ENCODE measurements at regions not wholly inside any gene's neighbourhood (a gene's known extent, or its start where the extent isn't known, plus 50 kb on each side); places are given as distances from the start of the nearest gene placed in this dataset.
"Not testable (repeated sequence)": the region's sequence is repeated elsewhere in the genome, so short reads cannot be mapped to it uniquely, and the experiment has no call there.

DNA sequence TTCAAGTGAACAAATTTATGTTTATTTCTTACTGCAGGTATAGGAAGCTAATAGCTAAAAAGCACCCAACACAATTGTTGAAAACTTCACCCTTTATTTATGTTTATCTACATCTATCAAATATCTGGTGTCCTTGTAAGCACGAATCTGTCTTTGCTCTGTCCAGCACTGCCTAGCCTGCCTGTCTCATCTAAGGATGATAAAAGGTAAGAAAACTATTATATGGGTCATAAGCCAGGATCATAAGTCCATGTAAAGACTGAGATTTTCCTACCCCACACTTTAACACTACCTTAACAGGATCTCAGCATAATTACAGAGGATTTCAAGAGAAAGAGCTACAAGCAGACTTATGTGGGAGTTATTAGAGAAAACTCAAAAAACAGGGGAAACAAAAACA lies 365.6 kb upstream of the TMEFF2 start:
- Histone ChIP-seq H3K9me3 (ENCODE audit: control insufficient read depth, low read length) (no peaks in the 10 kb centered on the region), H3K36me3 (ENCODE audit: control insufficient read depth, insufficient read depth, low read length) (no peaks in the 10 kb centered on the region), H3K27me3 (replicated peaks; ENCODE audit: control insufficient read depth, insufficient read depth, low read length, poor library complexity, severe bottlenecking) (no peaks in the 10 kb centered on the region), H3K4me1 (ENCODE audit: control insufficient read depth, insufficient read depth, low read length, poor library complexity, severe bottlenecking) (no peaks in the 10 kb centered on the region), H3K27ac (ENCODE audit: insufficient read depth, low read length, poor library complexity, severe bottlenecking) (no peak overlapping the region), H3K4me3 (ENCODE audit: insufficient read depth, low read depth, low read length, poor library complexity, severe bottlenecking) (no peak overlapping the region)
- no peak for DNase-seq

DNA sequence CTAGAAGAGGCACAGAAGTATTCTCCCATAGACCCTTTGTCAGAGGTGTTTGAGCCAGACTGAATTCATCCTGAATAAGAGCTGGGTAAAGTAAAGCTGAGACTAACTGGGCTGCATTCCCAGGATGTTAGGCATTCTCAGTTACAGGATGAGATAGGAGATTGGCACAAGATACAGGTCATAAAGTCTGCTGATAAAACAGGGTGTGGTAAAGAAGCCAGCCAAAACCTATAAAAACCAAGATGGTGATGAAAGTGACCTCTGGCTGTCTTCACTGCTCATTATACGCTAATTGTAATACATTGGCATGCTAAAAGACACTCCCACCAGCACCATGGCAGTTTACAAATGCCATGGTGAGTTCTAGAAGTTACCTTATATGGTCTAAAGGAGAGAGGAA lies 364.9 kb upstream of the TMEFF2 start:
- Histone ChIP-seq H3K36me3 (ENCODE audit: control insufficient read depth, insufficient read depth, low read length) (no peaks in the 10 kb centered on the region), H3K9me3 (ENCODE audit: control insufficient read depth, low read length) (no peaks in the 10 kb centered on the region), H3K27ac (ENCODE audit: insufficient read depth, low read length, poor library complexity, severe bottlenecking) (no peak overlapping the region), H3K27me3 (replicated peaks; ENCODE audit: control insufficient read depth, insufficient read depth, low read length, poor library complexity, severe bottlenecking) (no peaks in the 10 kb centered on the region), H3K4me1 (ENCODE audit: control insufficient read depth, insufficient read depth, low read length, poor library complexity, severe bottlenecking) (no peaks in the 10 kb centered on the region), H3K4me3 (ENCODE audit: insufficient read depth, low read depth, low read length, poor library complexity, severe bottlenecking) (no peak overlapping the region)
- DNase-seq, result no peak

- no peak for DNase-seq
- Histone ChIP-seq H3K4me3 (ENCODE audit: insufficient read depth, low read depth, low read length, poor library complexity, severe bottlenecking) (no peak overlapping the region), H3K4me1 (ENCODE audit: control insufficient read depth, insufficient read depth, low read length, poor library complexity, severe bottlenecking) (no peaks in the 10 kb centered on the region), H3K27ac (ENCODE audit: insufficient read depth, low read length, poor library complexity, severe bottlenecking) (no peak overlapping the region), H3K9me3 (ENCODE audit: control insufficient read depth, low read length) (no peaks in the 10 kb centered on the region), H3K27me3 (replicated peaks; ENCODE audit: control insufficient read depth, insufficient read depth, low read length, poor library complexity, severe bottlenecking) (no peaks in the 10 kb centered on the region), H3K36me3 (ENCODE audit: control insufficient read depth, insufficient read depth, low read length) (no peaks in the 10 kb centered on the region)
These were observed 363.9 kb upstream of the TMEFF2 start for GRCh38 chr2:192558637-192559036.

- Histone ChIP-seq H3K27ac (ENCODE audit: insufficient read depth, low read length, poor library complexity, severe bottlenecking) (no peak overlapping the region), H3K9me3 (ENCODE audit: control insufficient read depth, low read length) (no peaks in the 10 kb centered on the region), H3K4me3 (ENCODE audit: insufficient read depth, low read depth, low read length, poor library complexity, severe bottlenecking) (no peak overlapping the region), H3K36me3 (ENCODE audit: control insufficient read depth, insufficient read depth, low read length) (no peaks in the 10 kb centered on the region), H3K4me1 (ENCODE audit: control insufficient read depth, insufficient read depth, low read length, poor library complexity, severe bottlenecking) (no peaks in the 10 kb centered on the region), H3K27me3 (replicated peaks; ENCODE audit: control insufficient read depth, insufficient read depth, low read length, poor library complexity, severe bottlenecking) (no peaks in the 10 kb centered on the region)
- DNase-seq, result no peak
These were observed 361.0 kb upstream of the TMEFF2 start for GRCh38 chr2:192555740-192556139.

DNA sequence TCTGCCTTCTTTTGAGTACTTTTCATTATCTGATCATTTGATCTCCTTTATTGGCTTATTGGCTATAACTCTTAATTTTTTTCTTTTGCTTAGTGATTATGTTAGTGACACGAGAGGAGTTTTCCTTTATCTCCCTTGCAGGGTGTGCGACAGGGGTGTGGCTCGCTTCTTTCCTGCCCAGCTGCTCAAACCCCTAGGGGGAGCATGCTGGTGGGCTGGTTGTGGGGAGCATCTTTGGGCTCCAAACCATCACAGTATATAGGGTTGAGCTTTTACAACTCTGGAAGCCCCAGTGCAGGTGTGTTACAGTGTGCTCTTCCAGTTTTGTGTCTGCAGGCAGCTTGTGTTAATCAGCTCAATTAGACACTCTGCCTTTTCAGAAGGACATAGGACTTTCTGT lies 357.0 kb upstream of the TMEFF2 start:
- Histone ChIP-seq H3K4me1 (ENCODE audit: control insufficient read depth, insufficient read depth, low read length, poor library complexity, severe bottlenecking) (no peaks in the 10 kb centered on the region), H3K9me3 (ENCODE audit: control insufficient read depth, low read length) (no peaks in the 10 kb centered on the region), H3K4me3 (ENCODE audit: insufficient read depth, low read depth, low read length, poor library complexity, severe bottlenecking) (no peak overlapping the region), H3K27me3 (replicated peaks; ENCODE audit: control insufficient read depth, insufficient read depth, low read length, poor library complexity, severe bottlenecking) (no peaks in the 10 kb centered on the region), H3K36me3 (ENCODE audit: control insufficient read depth, insufficient read depth, low read length) (no peaks in the 10 kb centered on the region), H3K27ac (ENCODE audit: insufficient read depth, low read length, poor library complexity, severe bottlenecking) (no peak overlapping the region)
- no peak for DNase-seq

DNA sequence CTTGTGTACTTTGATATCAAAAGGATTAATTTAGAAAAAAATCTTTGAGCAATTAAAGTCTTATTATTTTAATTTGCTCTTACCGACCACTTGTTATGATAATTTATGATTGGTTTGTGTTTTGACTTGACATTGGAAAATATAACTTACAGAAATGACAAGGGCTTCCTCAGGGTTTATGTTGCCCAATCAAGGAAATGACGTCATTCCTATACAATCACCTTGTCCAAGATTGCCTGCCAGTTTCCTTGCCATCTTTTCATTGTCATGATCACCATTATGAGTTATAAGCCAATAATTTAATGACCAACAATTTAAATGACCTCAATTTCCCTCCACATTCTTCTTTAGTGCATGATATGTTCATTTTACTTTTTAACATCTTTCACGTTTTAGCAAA lies 351.8 kb upstream of the TMEFF2 start:
- no peak for DNase-seq

GRCh38 chr2:192544371-192544955 lies 349.7 kb upstream of the TMEFF2 start:
- Histone ChIP-seq H3K9me3 (ENCODE audit: control insufficient read depth, low read length) (no peaks in the 10 kb centered on the region), H3K27ac (ENCODE audit: insufficient read depth, low read length, poor library complexity, severe bottlenecking) (no peak overlapping the region)

More for the DNA sequence above, 351.8 kb upstream of the TMEFF2 start:
- Histone ChIP-seq H3K9me3 (ENCODE audit: control insufficient read depth, low read length) (no peaks in the 10 kb centered on the region), H3K27ac (ENCODE audit: insufficient read depth, low read length, poor library complexity, severe bottlenecking) (no peak overlapping the region), H3K4me3 (ENCODE audit: insufficient read depth, low read depth, low read length, poor library complexity, severe bottlenecking) (no peak overlapping the region), H3K4me1 (ENCODE audit: control insufficient read depth, insufficient read depth, low read length, poor library complexity, severe bottlenecking) (no peaks in the 10 kb centered on the region), H3K36me3 (ENCODE audit: control insufficient read depth, insufficient read depth, low read length) (no peaks in the 10 kb centered on the region), H3K27me3 (replicated peaks; ENCODE audit: control insufficient read depth, insufficient read depth, low read length, poor library complexity, severe bottlenecking) (no peaks in the 10 kb centered on the region)

DNA sequence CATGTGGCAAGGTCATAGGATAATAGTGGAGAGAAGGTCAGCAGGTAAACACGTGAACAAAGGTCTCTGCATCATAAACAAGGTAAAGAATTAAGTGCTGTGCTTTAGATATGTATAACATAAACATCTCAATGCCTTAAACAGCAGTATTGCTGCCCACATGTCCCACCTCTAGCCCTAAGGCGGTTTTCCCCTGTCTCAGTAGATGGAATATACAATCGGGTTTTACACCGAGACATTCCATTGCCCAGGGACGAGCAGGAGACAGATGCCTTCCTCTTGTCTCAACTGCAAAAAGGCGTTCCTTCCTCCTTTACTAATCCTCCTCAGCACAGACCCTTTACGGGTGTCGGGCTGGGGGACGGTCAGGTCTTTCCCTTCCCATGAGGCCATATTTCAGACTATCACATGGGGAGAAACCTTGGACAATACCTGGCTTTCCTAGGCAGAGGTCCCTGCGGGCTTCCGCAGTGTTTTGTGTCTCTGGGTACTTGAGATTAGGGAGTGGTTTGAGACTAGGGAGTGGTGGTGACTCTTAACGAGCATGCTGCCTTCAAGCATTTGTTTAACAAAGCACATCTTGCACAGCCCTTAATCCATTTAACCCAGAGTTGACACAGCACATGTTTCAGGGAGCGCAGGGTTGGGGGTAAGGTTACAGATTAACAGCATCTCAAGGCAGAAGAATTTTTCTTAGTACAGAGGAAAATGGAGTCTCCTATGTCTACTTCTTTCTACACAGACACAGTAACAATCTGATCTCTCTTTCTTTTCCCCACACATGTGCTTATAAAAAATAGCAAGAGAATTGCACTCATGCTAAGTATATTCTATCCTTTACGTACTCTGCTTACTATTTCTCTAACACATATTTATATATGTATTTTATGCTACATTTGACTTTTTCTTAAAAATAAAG lies 347.7 kb upstream of the TMEFF2 start:
- H3K9me3 ChIP-seq (ENCODE audit: control insufficient read depth, low read length); H3K27me3 ChIP-seq (replicated peaks; ENCODE audit: control insufficient read depth, insufficient read depth, low read length, poor library complexity, severe bottlenecking); H3K4me1 ChIP-seq (ENCODE audit: control insufficient read depth, insufficient read depth, low read length, poor library complexity, severe bottlenecking); DNase-seq; H3K27ac ChIP-seq (ENCODE audit: insufficient read depth, low read length, poor library complexity, severe bottlenecking); H3K36me3 ChIP-seq (ENCODE audit: control insufficient read depth, insufficient read depth, low read length); H3K4me3 ChIP-seq (ENCODE audit: insufficient read depth, low read depth, low read length, poor library complexity, severe bottlenecking): not testable (repeated sequence)

More at GRCh38 chr2:192544371-192544955, 349.7 kb upstream of the TMEFF2 start:
- Histone ChIP-seq H3K4me1 (ENCODE audit: control insufficient read depth, insufficient read depth, low read length, poor library complexity, severe bottlenecking) (no peaks in the 10 kb centered on the region), H3K27me3 (replicated peaks; ENCODE audit: control insufficient read depth, insufficient read depth, low read length, poor library complexity, severe bottlenecking) (no peaks in the 10 kb centered on the region), H3K4me3 (ENCODE audit: insufficient read depth, low read depth, low read length, poor library complexity, severe bottlenecking) (no peak overlapping the region), H3K36me3 (ENCODE audit: control insufficient read depth, insufficient read depth, low read length) (no peaks in the 10 kb centered on the region)
- no peak for DNase-seq

GRCh38 chr2:192539306-192539705 lies 344.6 kb upstream of the TMEFF2 start:
- Histone ChIP-seq H3K27me3 (replicated peaks; ENCODE audit: control insufficient read depth, insufficient read depth, low read length, poor library complexity, severe bottlenecking) (no peaks in the 10 kb centered on the region), H3K4me3 (ENCODE audit: insufficient read depth, low read depth, low read length, poor library complexity, severe bottlenecking) (no peak overlapping the region), H3K9me3 (ENCODE audit: control insufficient read depth, low read length) (no peaks in the 10 kb centered on the region), H3K4me1 (ENCODE audit: control insufficient read depth, insufficient read depth, low read length, poor library complexity, severe bottlenecking) (no peaks in the 10 kb centered on the region), H3K27ac (ENCODE audit: insufficient read depth, low read length, poor library complexity, severe bottlenecking) (no peak overlapping the region), H3K36me3 (ENCODE audit: control insufficient read depth, insufficient read depth, low read length) (no peaks in the 10 kb centered on the region)
- no peak for DNase-seq

DNA sequence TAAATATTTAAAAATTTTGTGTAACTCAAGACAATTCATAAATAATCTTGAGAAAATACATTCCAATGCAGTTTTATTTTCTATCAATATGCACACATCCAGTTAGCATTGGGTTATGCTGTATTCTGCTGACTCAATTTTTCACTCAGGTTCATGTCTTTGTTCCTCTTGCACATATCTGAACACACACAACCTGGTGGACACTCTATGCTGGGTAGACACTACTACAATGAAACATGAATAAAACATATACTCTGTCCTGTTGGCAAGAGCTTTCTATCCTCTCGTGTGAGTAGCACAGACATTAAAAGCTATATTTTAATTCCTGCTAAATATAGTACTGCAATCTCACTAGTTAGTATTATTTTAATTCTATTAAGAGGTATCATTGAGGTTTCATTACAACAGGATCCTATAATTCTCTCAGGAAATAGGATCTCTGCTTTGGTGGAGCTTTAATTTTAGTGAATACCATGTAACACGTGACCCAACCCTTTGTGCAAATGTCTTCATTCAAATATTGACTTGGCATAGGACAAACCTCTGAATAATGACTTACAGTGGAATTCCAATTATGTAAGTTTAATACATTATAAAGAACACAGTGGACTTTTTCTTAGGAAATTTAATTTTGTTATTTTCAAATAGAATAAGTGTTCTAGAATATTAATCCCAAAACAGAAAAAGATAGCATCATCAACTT lies 342.3 kb upstream of the TMEFF2 start:
- Histone ChIP-seq H3K4me1 (ENCODE audit: control insufficient read depth, insufficient read depth, low read length, poor library complexity, severe bottlenecking) (no peaks in the 10 kb centered on the region), H3K27ac (ENCODE audit: insufficient read depth, low read length, poor library complexity, severe bottlenecking) (no peak overlapping the region), H3K9me3 (ENCODE audit: control insufficient read depth, low read length) (no peaks in the 10 kb centered on the region), H3K4me3 (ENCODE audit: insufficient read depth, low read depth, low read length, poor library complexity, severe bottlenecking) (no peak overlapping the region), H3K36me3 (ENCODE audit: control insufficient read depth, insufficient read depth, low read length) (no peaks in the 10 kb centered on the region), H3K27me3 (replicated peaks; ENCODE audit: control insufficient read depth, insufficient read depth, low read length, poor library complexity, severe bottlenecking) (no peaks in the 10 kb centered on the region)
- DNase-seq, result no peak
